ENCODE measurements at regions not wholly inside any gene's neighbourhood (a gene's known extent, or its start where the extent isn't known, plus 50 kb on each side); places are given as distances from the start of the nearest gene placed in this dataset.

DNA sequence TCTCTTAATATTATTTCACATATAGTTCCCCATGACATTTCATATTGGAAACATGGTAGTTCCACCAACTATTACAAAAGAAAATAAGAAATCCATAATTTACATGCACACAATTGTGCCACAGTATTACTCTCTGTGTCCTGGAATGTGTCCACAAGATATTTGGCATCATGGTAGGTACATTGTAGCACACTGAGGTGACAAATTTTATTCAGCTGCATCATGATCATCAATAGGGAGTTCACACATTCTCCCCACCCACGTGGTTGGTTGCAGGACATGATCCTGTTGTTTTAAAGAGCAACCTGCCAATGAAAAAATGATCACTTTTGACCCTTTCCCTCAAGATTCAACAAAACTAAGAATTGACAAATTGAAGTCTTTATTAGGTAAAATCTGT lies 67.1 kb upstream of the HECTD2 start:
- TF ChIP-seq, protein P1, sequence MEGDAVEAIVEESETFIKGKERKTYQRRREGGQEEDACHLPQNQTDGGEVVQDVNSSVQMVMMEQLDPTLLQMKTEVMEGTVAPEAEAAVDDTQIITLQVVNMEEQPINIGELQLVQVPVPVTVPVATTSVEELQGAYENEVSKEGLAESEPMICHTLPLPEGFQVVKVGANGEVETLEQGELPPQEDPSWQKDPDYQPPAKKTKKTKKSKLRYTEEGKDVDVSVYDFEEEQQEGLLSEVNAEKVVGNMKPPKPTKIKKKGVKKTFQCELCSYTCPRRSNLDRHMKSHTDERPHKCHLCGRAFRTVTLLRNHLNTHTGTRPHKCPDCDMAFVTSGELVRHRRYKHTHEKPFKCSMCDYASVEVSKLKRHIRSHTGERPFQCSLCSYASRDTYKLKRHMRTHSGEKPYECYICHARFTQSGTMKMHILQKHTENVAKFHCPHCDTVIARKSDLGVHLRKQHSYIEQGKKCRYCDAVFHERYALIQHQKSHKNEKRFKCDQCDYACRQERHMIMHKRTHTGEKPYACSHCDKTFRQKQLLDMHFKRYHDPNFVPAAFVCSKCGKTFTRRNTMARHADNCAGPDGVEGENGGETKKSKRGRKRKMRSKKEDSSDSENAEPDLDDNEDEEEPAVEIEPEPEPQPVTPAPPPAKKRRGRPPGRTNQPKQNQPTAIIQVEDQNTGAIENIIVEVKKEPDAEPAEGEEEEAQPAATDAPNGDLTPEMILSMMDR (IDR thresholded peaks at IDR 0.05), result no peak
- TF ChIP-seq EP300 (IDR thresholded peaks at IDR 0.05) (no peak), POLR2A (IDR thresholded peaks at IDR 0.05) (no peak), POLR2AphosphoS5 (IDR thresholded peaks at IDR 0.05) (no peak)
